Keratinocyte (primary cell): ENCODE measurements at regions not wholly inside any gene's neighbourhood (a gene's known extent, or its start where the extent isn't known, plus 50 kb on each side); places are given as distances from the start of the nearest gene placed in this dataset.

ENCODE experiments used
- DNase-seq: peaks from one replicate; pipeline ENCODE4 v3.0.0-alpha.2; 2011; ENCODE audit warnings: low read depth, missing footprints, low spot score
- FAIRE-seq: peaks from 2 replicates; lab custom pipeline; 2011; peaks lifted over from hg19 to GRCh38; lab: Jason Lieb, UNC
- H2AFZ ChIP-seq: 2 replicates; pipeline ENCODE4 v1.6.0; 2012; ENCODE audit warnings: low read length, control low read depth, inconsistent platforms; ENCODE audit not compliant: control insufficient read depth
- H3K27ac ChIP-seq: 2 replicates; pipeline ENCODE4 v1.5.1; 2011; ENCODE audit warnings: low read length; ENCODE audit not compliant: control insufficient read depth, insufficient read depth
- H3K27me3 ChIP-seq: 3 replicates; pipeline ENCODE4 v1.6.0; 2011; ENCODE audit warnings: low read length; ENCODE audit not compliant: control insufficient read depth, insufficient read depth; ENCODE audit errors: extremely low read depth
- H3K36me3 ChIP-seq, 2 experiments: 2 replicates in 1 of 2; 3 replicates in 1 of 2; pipeline ENCODE4 v1.5.1; 2011; ENCODE audit warnings: low read length in 2 of 2, mild to moderate bottlenecking in 1 of 2; ENCODE audit not compliant: control insufficient read depth in 2 of 2, insufficient read depth in 2 of 2; ENCODE audit errors: extremely low read depth in 1 of 2
- H3K4me1 ChIP-seq: 3 replicates; pipeline ENCODE4 v1.5.1; 2011; ENCODE audit warnings: low read length; ENCODE audit not compliant: control insufficient read depth, insufficient read depth; ENCODE audit errors: extremely low read depth
- H3K4me2 ChIP-seq: 3 replicates; pipeline ENCODE4 v1.6.0; 2011; ENCODE audit warnings: low read depth, low read length; ENCODE audit not compliant: control insufficient read depth, insufficient read depth; ENCODE audit errors: extremely low read depth
- H3K4me3 ChIP-seq, 3 experiments: fragments of 200-600 bp in 1 of 3; sonication (generic) in 1 of 3; 2 replicates in 2 of 3; 3 replicates in 1 of 3; pipeline ENCODE4 v1.5.1; 2011 to 2016; ENCODE audit warnings: low read length in 3 of 3, mild to moderate bottlenecking in 3 of 3, control low read depth in 2 of 3, inconsistent platforms in 1 of 3, low read depth in 1 of 3, mixed read lengths in 1 of 3, mixed run types in 1 of 3, moderate library complexity in 1 of 3; ENCODE audit not compliant: control insufficient read depth in 2 of 3, insufficient read depth in 2 of 3; ENCODE audit errors: extremely low read depth in 1 of 3
- H3K79me2 ChIP-seq: 2 replicates; pipeline ENCODE4 v1.6.0; 2012; ENCODE audit warnings: low read length; ENCODE audit not compliant: control insufficient read depth, insufficient read depth
- H3K9ac ChIP-seq: 3 replicates; pipeline ENCODE4 v1.6.0; 2011; ENCODE audit warnings: low read length; ENCODE audit not compliant: control insufficient read depth, insufficient read depth; ENCODE audit errors: extremely low read depth
- H3K9me1 ChIP-seq: 3 replicates; pipeline ENCODE4 v1.6.0; 2011; ENCODE audit warnings: low read length; ENCODE audit not compliant: control insufficient read depth, insufficient read depth; ENCODE audit errors: extremely low read depth
- H3K9me3 ChIP-seq: 2 replicates; pipeline ENCODE4 v1.5.1; 2012; ENCODE audit warnings: low read depth, low read length; ENCODE audit not compliant: control insufficient read depth
- H4K20me1 ChIP-seq: 3 replicates; pipeline ENCODE4 v1.6.0; 2011; ENCODE audit warnings: low read length; ENCODE audit not compliant: control insufficient read depth, insufficient read depth; ENCODE audit errors: extremely low read depth
- EZH2 ChIP-seq: IDR thresholded peaks from one replicate; pipeline ENCODE4 v1.6.1; 2012; ENCODE audit warnings: inconsistent platforms, mild to moderate bottlenecking, low read length, moderate library complexity
- dilution Hi-C: fragments of 300-500 bp; cut with MboI; formaldehyde crosslinking; loops from one replicate; pipeline ENCODE4 v1.7.0; 2020; ENCODE audit warnings: low sequenced_read_pairs; ENCODE audit not compliant: extremely low pct_ligation_motif_present
- TF ChIP-seq, protein P1 (sequence below), 3 experiments: IDR thresholded peaks in 1 of 3; conservative IDR thresholded peaks in 1 of 3; optimal IDR thresholded peaks in 1 of 3; 2 replicates in 2 of 3; 3 replicates in 1 of 3; pipeline versions ENCODE3 to v1.5.1; 2011; ENCODE audit warnings: low read length in 3 of 3, mild to moderate bottlenecking in 3 of 3, moderate library complexity in 2 of 3, control low read depth in 1 of 3, inconsistent platforms in 1 of 3; ENCODE audit not compliant: insufficient read depth in 2 of 3; ENCODE audit errors: extremely low read depth in 1 of 3

DNA sequence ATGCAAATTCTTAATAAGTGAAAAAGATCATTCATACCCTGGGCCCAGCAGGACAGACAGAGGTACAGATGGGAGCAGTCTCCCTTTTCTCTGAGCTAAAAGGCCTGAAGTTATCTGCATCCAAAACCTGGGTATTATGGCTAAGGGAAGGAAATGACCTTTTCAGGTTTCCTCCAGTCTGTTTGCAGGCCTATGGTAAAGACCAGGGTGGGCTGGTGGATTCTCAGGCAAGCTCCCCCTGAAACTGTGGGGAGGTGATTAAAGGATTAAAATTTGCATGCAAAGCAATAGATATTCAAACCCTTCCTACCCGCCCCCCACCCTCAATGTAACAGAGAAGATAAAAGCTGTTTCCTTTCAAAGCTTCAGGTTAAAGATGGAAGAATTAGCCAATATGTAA is 471.8 kb upstream of the RUNX1 start:
- TF ChIP-seq, protein P1, sequence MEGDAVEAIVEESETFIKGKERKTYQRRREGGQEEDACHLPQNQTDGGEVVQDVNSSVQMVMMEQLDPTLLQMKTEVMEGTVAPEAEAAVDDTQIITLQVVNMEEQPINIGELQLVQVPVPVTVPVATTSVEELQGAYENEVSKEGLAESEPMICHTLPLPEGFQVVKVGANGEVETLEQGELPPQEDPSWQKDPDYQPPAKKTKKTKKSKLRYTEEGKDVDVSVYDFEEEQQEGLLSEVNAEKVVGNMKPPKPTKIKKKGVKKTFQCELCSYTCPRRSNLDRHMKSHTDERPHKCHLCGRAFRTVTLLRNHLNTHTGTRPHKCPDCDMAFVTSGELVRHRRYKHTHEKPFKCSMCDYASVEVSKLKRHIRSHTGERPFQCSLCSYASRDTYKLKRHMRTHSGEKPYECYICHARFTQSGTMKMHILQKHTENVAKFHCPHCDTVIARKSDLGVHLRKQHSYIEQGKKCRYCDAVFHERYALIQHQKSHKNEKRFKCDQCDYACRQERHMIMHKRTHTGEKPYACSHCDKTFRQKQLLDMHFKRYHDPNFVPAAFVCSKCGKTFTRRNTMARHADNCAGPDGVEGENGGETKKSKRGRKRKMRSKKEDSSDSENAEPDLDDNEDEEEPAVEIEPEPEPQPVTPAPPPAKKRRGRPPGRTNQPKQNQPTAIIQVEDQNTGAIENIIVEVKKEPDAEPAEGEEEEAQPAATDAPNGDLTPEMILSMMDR (optimal IDR thresholded peaks at IDR 0.05 in 1 of 3, IDR thresholded peaks at IDR 0.05 in 1 of 3, conservative IDR thresholded peaks at IDR 0.05 in 1 of 3; ENCODE audit: extremely low read depth in 1 of 3, insufficient read depth in 2 of 3, low read length in 3 of 3), result no peak
- TF ChIP-seq EZH2, result no peak
- DNase-seq (no peak), FAIRE-seq (no peak)
- Histone ChIP-seq H3K4me2 (no peak overlapping the region), H3K27me3 (no peaks in the 10 kb centered on the region), H4K20me1 (no peaks in the 10 kb centered on the region), H3K79me2 (no peaks in the 10 kb centered on the region), H3K9me1 (no peaks in the 10 kb centered on the region), H3K9me3 (no peaks in the 10 kb centered on the region), H3K27ac (no peak overlapping the region), H2AFZ (no peak overlapping the region), H3K4me3 (no peak overlapping the region), H3K36me3 (no peaks in the 10 kb centered on the region), H3K4me1 (peaks cover 13% of the 10 kb centered on the region), H3K9ac (no peak overlapping the region)
- dilution Hi-C loops, result no loop called here

DNA sequence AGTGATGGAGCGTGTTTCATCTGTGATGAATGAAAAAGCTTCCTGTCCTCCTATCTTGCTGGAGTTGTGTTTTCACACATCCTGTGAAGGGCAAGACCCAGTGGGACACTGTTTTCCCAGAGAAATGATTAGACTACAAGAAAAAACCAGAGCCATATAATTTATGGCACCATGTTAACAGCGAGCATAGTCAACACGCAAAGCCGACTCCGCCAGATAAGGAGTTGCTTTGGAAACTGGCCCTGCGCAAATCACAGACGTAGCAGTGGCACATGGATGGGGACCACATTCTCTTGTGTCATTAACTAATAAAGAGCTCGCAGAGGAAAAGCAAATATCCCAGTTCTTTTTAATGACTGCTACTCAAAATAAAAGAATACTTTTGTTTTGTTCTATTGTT is 471.2 kb upstream of the RUNX1 start:
- no peak for TF ChIP-seq EZH2
- TF ChIP-seq, protein P1 (optimal IDR thresholded peaks at IDR 0.05 in 1 of 3, IDR thresholded peaks at IDR 0.05 in 1 of 3, conservative IDR thresholded peaks at IDR 0.05 in 1 of 3; ENCODE audit: extremely low read depth in 1 of 3, insufficient read depth in 2 of 3, low read length in 3 of 3), result no peak
- Histone ChIP-seq H3K4me1 (peaks cover 10% of the 10 kb centered on the region), H3K79me2 (no peaks in the 10 kb centered on the region), H2AFZ (no peak overlapping the region), H3K9me1 (no peaks in the 10 kb centered on the region), H3K9ac (no peak overlapping the region), H3K4me2 (no peak overlapping the region), H3K36me3 (no peaks in the 10 kb centered on the region), H3K27ac (no peak overlapping the region), H3K9me3 (no peaks in the 10 kb centered on the region), H3K27me3 (no peaks in the 10 kb centered on the region), H3K4me3 (no peak overlapping the region), H4K20me1 (no peaks in the 10 kb centered on the region)
- no peak for DNase-seq
- no peak for FAIRE-seq
- dilution Hi-C loops, result no loop called here
